HepG2 (cell line): ENCODE measurements at regions not wholly inside any gene's neighbourhood (a gene's known extent, or its start where the extent isn't known, plus 50 kb on each side); places are given as distances from the start of the nearest gene placed in this dataset.

Experiments
- ATAC-seq: fragments of 200-7000 bp; cut with Tn5 transposase; 3 replicates; pipeline ENCODE4 v1.9.1; 2020; ENCODE audit warnings: mild to moderate bottlenecking, moderate library complexity
- BruUV-seq: library from RNA; stranded (reverse); fragments of 400-500 nt; replicated peaks from 2 replicates; lab custom pipeline; 2021; lab: Mats Ljungman, UMichigan
- CTCF ChIA-PET: fragments of 300-600 bp; formaldehyde crosslinking; extraction: SDS; loops from one replicate; lab custom pipeline; 2021; ENCODE audit warnings: low total read pairs, inconsistent platforms, low intra/inter-chr PET ratio; lab: Yijun Ruan, JAX
- POLR2A ChIA-PET: fragments of 350-600 bp; sonication (Branson Sonifier 250); formaldehyde crosslinking; loops from one replicate; lab custom pipeline; 2020; ENCODE audit warnings: antibody characterized with exemption, inconsistent platforms; lab: Yijun Ruan, JAX
- DNase-seq: peaks from one replicate; pipeline ENCODE4 v3.0.0-alpha.2; 2015; ENCODE audit warnings: low spot score
- FAIRE-seq: peaks from 3 replicates; lab custom pipeline; 2011; peaks lifted over from hg19 to GRCh38; lab: Jason Lieb, UNC
- H2AFZ ChIP-seq: one replicate; pipeline ENCODE4 v1.6.1; 2011; ENCODE audit warnings: low read length, inconsistent platforms
- H3K27ac ChIP-seq: fragments of 300-600 bp; 3 replicates; pipeline ENCODE4 v1.8.0; 2011; ENCODE audit warnings: mixed run types, mild to moderate bottlenecking, mixed read lengths, low read length, inconsistent platforms; ENCODE audit not compliant: insufficient read depth; ENCODE audit errors: extremely low read length
- H3K27me3 ChIP-seq, 2 experiments: fragments of 200-600 bp in 1 of 2; 2 replicates in 1 of 2; 3 replicates in 1 of 2; pipeline versions ENCODE4 v1.6.0 to v1.8.0; 2011; ENCODE audit warnings: low read length in 2 of 2, mild to moderate bottlenecking in 2 of 2, moderate library complexity in 2 of 2, inconsistent platforms in 1 of 2; ENCODE audit not compliant: insufficient read depth in 2 of 2, control insufficient read depth in 1 of 2
- H3K36me3 ChIP-seq, 2 experiments: fragments of 200-600 bp in 1 of 2; replicated peaks in 1 of 2; 2 replicates in 1 of 2; 3 replicates in 1 of 2; pipeline versions ENCODE4 v1.5.1 to v1.8.0; 2011; ENCODE audit warnings: low read length in 2 of 2, inconsistent platforms in 1 of 2; ENCODE audit not compliant: insufficient read depth in 2 of 2, control insufficient read depth in 1 of 2
- H3K4me1 ChIP-seq: 2 replicates; pipeline ENCODE4 v1.5.1; 2012; ENCODE audit warnings: low read length, inconsistent platforms; ENCODE audit not compliant: insufficient read depth
- H3K4me2 ChIP-seq: 2 replicates; pipeline ENCODE4 v1.6.0; 2011; ENCODE audit warnings: low read depth, low read length, inconsistent platforms
- H3K4me3 ChIP-seq, 3 experiments: fragments of 200-600 bp in 1 of 3; sonication (generic), shearing (Covaris generic) in 1 of 3; replicated peaks in 1 of 3; 2 replicates each; pipeline ENCODE4 v1.5.1; 2011 to 2016; ENCODE audit warnings: low read length in 3 of 3, inconsistent platforms in 2 of 3, low read depth in 2 of 3, mild to moderate bottlenecking in 2 of 3, control low read depth in 1 of 3, mixed read lengths in 1 of 3; ENCODE audit not compliant: insufficient read depth in 1 of 3
- H3K79me2 ChIP-seq: one replicate; pipeline ENCODE4 v1.6.1; 2011; ENCODE audit warnings: low read length, inconsistent platforms; ENCODE audit not compliant: insufficient read depth
- H3K9ac ChIP-seq: 2 replicates; pipeline ENCODE4 v1.6.0; 2011; ENCODE audit warnings: mild to moderate bottlenecking, low read depth, low read length, inconsistent platforms; ENCODE audit not compliant: insufficient read depth
- H3K9me3 ChIP-seq: 2 replicates; pipeline ENCODE4 v1.5.1; 2012; ENCODE audit warnings: mild to moderate bottlenecking, low read length
- H4K20me1 ChIP-seq: 2 replicates; pipeline ENCODE4 v1.6.0; 2011; ENCODE audit warnings: inconsistent platforms, mild to moderate bottlenecking, low read length, moderate library complexity; ENCODE audit not compliant: insufficient read depth
- CBFB ChIP-seq: sonication (generic); formaldehyde crosslinking; IDR thresholded peaks from 2 replicates; pipeline ENCODE4 v1.4.0; 2020; ENCODE audit warnings: missing genetic modification reagents
- CCDC6 ChIP-seq: sonication (generic); formaldehyde crosslinking; IDR thresholded peaks from 2 replicates; pipeline ENCODE4 v1.8.1; 2022; ENCODE audit warnings: mild to moderate bottlenecking, missing genetic modification reagents, moderate library complexity
- KDM6A ChIP-seq: IDR thresholded peaks from 2 replicates; pipeline ENCODE4 v1.6.1; 2016; ENCODE audit warnings: low read depth
- KLF15 ChIP-seq: sonication (generic); formaldehyde crosslinking; IDR thresholded peaks from 2 replicates; pipeline ENCODE4 v1.8.1; 2023; ENCODE audit warnings: borderline replicate concordance, mild to moderate bottlenecking, inconsistent platforms, missing genetic modification reagents, mixed read lengths
- LCORL ChIP-seq, 2 experiments: fragments of 450-650 bp in 1 of 2; sonication (generic) in 1 of 2; formaldehyde crosslinking in 1 of 2; IDR thresholded peaks; 2 replicates each; pipeline versions ENCODE4 v1.5.0 to v1.6.1; 2017 to 2020; ENCODE audit warnings: antibody characterized with exemption in 1 of 2, missing genetic modification reagents in 1 of 2
- SALL1 ChIP-seq: sonication (generic); formaldehyde crosslinking; IDR thresholded peaks from 2 replicates; pipeline ENCODE4 v1.8.0; 2022; ENCODE audit warnings: mild to moderate bottlenecking, missing genetic modification reagents
- SP5 ChIP-seq: IDR thresholded peaks from 2 replicates; pipeline ENCODE4 v1.6.1; 2016; ENCODE audit warnings: low read depth, borderline replicate concordance
- ZC3H4 ChIP-seq: sonication (generic); formaldehyde crosslinking; IDR thresholded peaks from 2 replicates; pipeline ENCODE4 v1.4.0; 2020; ENCODE audit warnings: missing genetic modification reagents, borderline replicate concordance
- ZFP36L1 ChIP-seq: sonication (generic); formaldehyde crosslinking; IDR thresholded peaks from 2 replicates; pipeline ENCODE4 v1.8.0; 2022; ENCODE audit warnings: mild to moderate bottlenecking, missing genetic modification reagents, moderate library complexity
- ZMYM2 ChIP-seq: sonication (generic); formaldehyde crosslinking; IDR thresholded peaks from 2 replicates; pipeline ENCODE4 v1.8.0; 2022; ENCODE audit warnings: mild to moderate bottlenecking, missing genetic modification reagents
- ZNF562 ChIP-seq: sonication (generic); formaldehyde crosslinking; IDR thresholded peaks from 2 replicates; pipeline ENCODE4 v1.8.0; 2022; ENCODE audit warnings: missing genetic modification reagents, borderline replicate concordance
- ZNF569 ChIP-seq: sonication (generic); formaldehyde crosslinking; IDR thresholded peaks from 2 replicates; pipeline ENCODE4 v1.5.0; 2020; ENCODE audit warnings: mild to moderate bottlenecking, missing genetic modification reagents, moderate library complexity, borderline replicate concordance
- ZNF577 ChIP-seq: sonication (generic); formaldehyde crosslinking; IDR thresholded peaks from 2 replicates; pipeline ENCODE4 v1.4.0; 2020; ENCODE audit warnings: mild to moderate bottlenecking, low read depth, missing genetic modification reagents, borderline replicate concordance
- WGBS: methylation state at CpG from one replicate; pipeline ENCODE4 v1.1.6; 2017; ENCODE audit warnings: low lambda C conversion rate; 5-methylcytosine and 5-hydroxymethylcytosine counted together
- in situ Hi-C: cut with HindIII; loops from 2 replicates; pipeline ENCODE4 v1.10.0; 2017; ENCODE audit warnings: low pct_unique_long_range_greater_than_20kb; ENCODE audit not compliant: extremely low pct_ligation_motif_present
- intact Hi-C: fragments of 100-400 bp; cut with micrococcal nuclease; formaldehyde crosslinking; loops from one replicate; pipeline ENCODE4 v1.10.0; 2022; ENCODE audit not compliant: unreplicated experiment
- TF ChIP-seq, protein P1 (sequence below): sonication (generic); formaldehyde crosslinking; IDR thresholded peaks from 2 replicates; pipeline ENCODE4 v1.8.1; 2022; ENCODE audit warnings: low read depth, mild to moderate bottlenecking, missing genetic modification reagents

DNA sequence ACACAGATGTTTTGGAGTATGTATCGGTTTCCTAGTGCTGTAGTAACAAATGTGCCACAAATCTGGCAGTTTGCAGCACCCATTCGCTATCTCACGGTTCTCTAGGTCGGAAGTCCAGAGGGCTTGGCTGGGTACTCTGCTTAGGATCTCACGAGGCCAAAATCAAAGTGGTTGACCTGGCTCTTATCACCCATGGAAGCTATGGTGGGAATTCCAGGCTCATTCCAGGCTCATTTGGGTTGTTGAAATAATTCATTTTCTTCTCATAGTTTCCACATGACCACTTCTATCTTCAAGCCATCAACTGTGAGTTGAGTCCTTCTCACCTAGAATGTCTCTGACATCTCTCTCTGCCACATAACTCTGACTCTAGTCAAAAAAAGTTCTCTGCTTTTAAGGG, 431.0 kb upstream of the TMPO start:
- in situ Hi-C loops (no loop called here), intact Hi-C loops (no loop called here)
- H4K20me1 ChIP-seq = no peaks in the 10 kb centered on the region
- no peak overlapping the region for H3K4me3 ChIP-seq
- no peaks in the 10 kb centered on the region for H3K36me3 ChIP-seq
- BruUV-seq = no TSS peak
- no peaks in the 10 kb centered on the region for H3K9me3 ChIP-seq
- ATAC-seq = no peak
- no peak for FAIRE-seq
- no peaks in the 10 kb centered on the region; a peak in 1 of 5 replicates for H3K27me3 ChIP-seq
- no peak overlapping the region for H2AFZ ChIP-seq
- no peak overlapping the region for H3K27ac ChIP-seq
- CTCF ChIA-PET = no interaction called here
- no peaks in the 10 kb centered on the region for H3K79me2 ChIP-seq
- DNase-seq = no peak
- POLR2A ChIA-PET = no interaction called here
- no peaks in the 10 kb centered on the region for H3K4me1 ChIP-seq
- H3K4me2 ChIP-seq = no peak overlapping the region
- TF ChIP-seq ZNF577 = no peak
- TF ChIP-seq ZFP36L1 = no peak
- TF ChIP-seq LCORL (IDR thresholded peaks at IDR 0.05) = no peak
- TF ChIP-seq LCORL (CRISPR knock-in tag; IDR thresholded peaks at IDR 0.05) = no peak
- TF ChIP-seq ZNF569 = no peak
- TF ChIP-seq SP5 (CRISPR knock-in tag) = no peak
- TF ChIP-seq ZMYM2 = no peak
- TF ChIP-seq SALL1 (CRISPR knock-in tag) = no peak
- TF ChIP-seq, protein P1, sequence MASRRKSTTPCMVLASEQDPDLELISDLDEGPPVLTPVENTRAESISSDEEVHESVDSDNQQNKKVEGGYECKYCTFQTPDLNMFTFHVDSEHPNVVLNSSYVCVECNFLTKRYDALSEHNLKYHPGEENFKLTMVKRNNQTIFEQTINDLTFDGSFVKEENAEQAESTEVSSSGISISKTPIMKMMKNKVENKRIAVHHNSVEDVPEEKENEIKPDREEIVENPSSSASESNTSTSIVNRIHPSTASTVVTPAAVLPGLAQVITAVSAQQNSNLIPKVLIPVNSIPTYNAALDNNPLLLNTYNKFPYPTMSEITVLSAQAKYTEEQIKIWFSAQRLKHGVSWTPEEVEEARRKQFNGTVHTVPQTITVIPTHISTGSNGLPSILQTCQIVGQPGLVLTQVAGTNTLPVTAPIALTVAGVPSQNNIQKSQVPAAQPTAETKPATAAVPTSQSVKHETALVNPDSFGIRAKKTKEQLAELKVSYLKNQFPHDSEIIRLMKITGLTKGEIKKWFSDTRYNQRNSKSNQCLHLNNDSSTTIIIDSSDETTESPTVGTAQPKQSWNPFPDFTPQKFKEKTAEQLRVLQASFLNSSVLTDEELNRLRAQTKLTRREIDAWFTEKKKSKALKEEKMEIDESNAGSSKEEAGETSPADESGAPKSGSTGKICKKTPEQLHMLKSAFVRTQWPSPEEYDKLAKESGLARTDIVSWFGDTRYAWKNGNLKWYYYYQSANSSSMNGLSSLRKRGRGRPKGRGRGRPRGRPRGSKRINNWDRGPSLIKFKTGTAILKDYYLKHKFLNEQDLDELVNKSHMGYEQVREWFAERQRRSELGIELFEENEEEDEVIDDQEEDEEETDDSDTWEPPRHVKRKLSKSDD (CRISPR knock-in tag) = no peak
- no peak for TF ChIP-seq CBFB (CRISPR knock-in tag)
- TF ChIP-seq CCDC6 = no peak
- no peak for TF ChIP-seq KLF15 (CRISPR knock-in tag)
- TF ChIP-seq ZC3H4 (CRISPR knock-in tag) = no peak
- TF ChIP-seq ZNF562 = no peak
- TF ChIP-seq KDM6A (CRISPR knock-in tag) = no peak
- no peak overlapping the region for H3K9ac ChIP-seq
- 0% methylated on average over 5 of the region's 5 CpGs for WGBS
